ENCODE measurements at regions not wholly inside any gene's neighbourhood (a gene's known extent, or its start where the extent isn't known, plus 50 kb on each side); places are given as distances from the start of the nearest gene placed in this dataset.

GRCh38 chr14:87109271-87109670, 883.7 kb downstream of the GALC start:
- no peak for TF ChIP-seq SIN3A (IDR thresholded peaks at IDR 0.05; ENCODE audit: borderline replicate concordance, insufficient read depth, low read length)
- TF ChIP-seq POLR2AphosphoS5 (IDR thresholded peaks at IDR 0.05; ENCODE audit: low read depth, low read length): no peak
- TF ChIP-seq, protein P1, sequence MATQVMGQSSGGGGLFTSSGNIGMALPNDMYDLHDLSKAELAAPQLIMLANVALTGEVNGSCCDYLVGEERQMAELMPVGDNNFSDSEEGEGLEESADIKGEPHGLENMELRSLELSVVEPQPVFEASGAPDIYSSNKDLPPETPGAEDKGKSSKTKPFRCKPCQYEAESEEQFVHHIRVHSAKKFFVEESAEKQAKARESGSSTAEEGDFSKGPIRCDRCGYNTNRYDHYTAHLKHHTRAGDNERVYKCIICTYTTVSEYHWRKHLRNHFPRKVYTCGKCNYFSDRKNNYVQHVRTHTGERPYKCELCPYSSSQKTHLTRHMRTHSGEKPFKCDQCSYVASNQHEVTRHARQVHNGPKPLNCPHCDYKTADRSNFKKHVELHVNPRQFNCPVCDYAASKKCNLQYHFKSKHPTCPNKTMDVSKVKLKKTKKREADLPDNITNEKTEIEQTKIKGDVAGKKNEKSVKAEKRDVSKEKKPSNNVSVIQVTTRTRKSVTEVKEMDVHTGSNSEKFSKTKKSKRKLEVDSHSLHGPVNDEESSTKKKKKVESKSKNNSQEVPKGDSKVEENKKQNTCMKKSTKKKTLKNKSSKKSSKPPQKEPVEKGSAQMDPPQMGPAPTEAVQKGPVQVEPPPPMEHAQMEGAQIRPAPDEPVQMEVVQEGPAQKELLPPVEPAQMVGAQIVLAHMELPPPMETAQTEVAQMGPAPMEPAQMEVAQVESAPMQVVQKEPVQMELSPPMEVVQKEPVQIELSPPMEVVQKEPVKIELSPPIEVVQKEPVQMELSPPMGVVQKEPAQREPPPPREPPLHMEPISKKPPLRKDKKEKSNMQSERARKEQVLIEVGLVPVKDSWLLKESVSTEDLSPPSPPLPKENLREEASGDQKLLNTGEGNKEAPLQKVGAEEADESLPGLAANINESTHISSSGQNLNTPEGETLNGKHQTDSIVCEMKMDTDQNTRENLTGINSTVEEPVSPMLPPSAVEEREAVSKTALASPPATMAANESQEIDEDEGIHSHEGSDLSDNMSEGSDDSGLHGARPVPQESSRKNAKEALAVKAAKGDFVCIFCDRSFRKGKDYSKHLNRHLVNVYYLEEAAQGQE (IDR thresholded peaks at IDR 0.05; ENCODE audit: insufficient read depth in 1 of 2, low read depth in 2 of 2, low read length in 2 of 2): no peak
- no peak for TF ChIP-seq TAF1 (IDR thresholded peaks at IDR 0.05; ENCODE audit: borderline replicate concordance, insufficient read depth, low read length)
- TF ChIP-seq FOXP2 (optimal IDR thresholded peaks at IDR 0.05; ENCODE audit: borderline replicate concordance, extremely low read depth, extremely low read length, insufficient read depth): no peak

DNA sequence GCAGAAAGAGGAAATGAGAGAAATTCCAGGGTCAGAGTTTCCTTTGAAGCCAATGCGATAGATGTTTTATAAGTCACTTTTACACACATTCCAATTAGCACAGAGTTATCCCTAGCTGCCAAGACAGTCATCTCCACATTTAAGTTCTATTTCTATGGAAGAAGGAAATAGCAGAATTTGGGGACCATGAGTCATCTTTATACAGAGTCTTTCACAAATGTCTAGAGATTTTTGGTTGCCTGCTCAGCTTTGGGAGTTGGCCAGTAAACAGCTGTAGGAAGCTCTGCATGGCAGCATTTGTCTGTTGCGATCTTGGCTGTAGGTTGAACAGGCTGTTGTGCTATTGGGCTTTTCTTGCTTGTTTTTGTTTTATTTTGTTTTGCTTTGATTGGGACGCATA, 884.3 kb downstream of the GALC start:
- TF ChIP-seq POLR2AphosphoS5 (IDR thresholded peaks at IDR 0.05; ENCODE audit: low read depth, low read length) (no peak), SIN3A (IDR thresholded peaks at IDR 0.05; ENCODE audit: borderline replicate concordance, insufficient read depth, low read length) (no peak), FOXP2 (optimal IDR thresholded peaks at IDR 0.05; ENCODE audit: borderline replicate concordance, extremely low read depth, extremely low read length, insufficient read depth) (no peak), TAF1 (IDR thresholded peaks at IDR 0.05; ENCODE audit: borderline replicate concordance, insufficient read depth, low read length) (no peak)
- TF ChIP-seq, protein P1 (IDR thresholded peaks at IDR 0.05; ENCODE audit: insufficient read depth in 1 of 2, low read depth in 2 of 2, low read length in 2 of 2): no peak

DNA sequence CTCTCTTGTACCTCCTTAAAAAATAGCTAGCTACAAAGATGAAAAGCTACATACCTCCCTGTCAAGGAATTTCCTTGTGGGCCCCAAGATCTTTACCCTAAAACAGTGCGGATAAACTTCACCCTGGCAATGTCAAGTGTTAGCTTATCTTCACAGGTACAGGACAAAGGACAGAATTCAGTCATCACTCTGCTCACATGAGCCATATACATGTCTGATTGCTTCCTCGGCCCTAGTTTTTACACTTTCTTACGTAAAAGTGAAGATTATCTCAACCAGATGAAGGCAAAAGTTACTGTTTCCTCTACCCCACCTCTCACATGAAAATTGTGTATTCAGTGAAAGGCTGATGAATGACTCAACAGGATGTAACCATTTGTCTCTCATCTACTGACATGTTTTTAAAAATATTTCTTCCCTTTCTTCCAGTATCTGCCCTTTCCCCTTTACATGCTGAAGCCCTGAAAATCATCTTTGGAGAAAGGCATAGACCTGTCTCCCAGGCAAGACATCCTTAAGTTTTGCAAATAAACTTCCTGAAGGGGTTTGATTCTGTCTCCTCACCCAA, 890.1 kb downstream of the GALC start:
- TF ChIP-seq FOXP2 (optimal IDR thresholded peaks at IDR 0.05; ENCODE audit: borderline replicate concordance, extremely low read depth, extremely low read length, insufficient read depth) (no peak), TAF1 (IDR thresholded peaks at IDR 0.05; ENCODE audit: borderline replicate concordance, insufficient read depth, low read length) (no peak), POLR2AphosphoS5 (IDR thresholded peaks at IDR 0.05; ENCODE audit: low read depth, low read length) (no peak)

GRCh38 chr14:87097015-87097414, 896.0 kb downstream of the GALC start:
- TF ChIP-seq, protein P1 (IDR thresholded peaks at IDR 0.05; ENCODE audit: insufficient read depth in 1 of 2, low read depth in 2 of 2, low read length in 2 of 2): no peak
- no peak for TF ChIP-seq FOXP2 (optimal IDR thresholded peaks at IDR 0.05; ENCODE audit: borderline replicate concordance, extremely low read depth, extremely low read length, insufficient read depth)
- TF ChIP-seq POLR2AphosphoS5 (IDR thresholded peaks at IDR 0.05; ENCODE audit: low read depth, low read length): no peak
- TF ChIP-seq SIN3A (IDR thresholded peaks at IDR 0.05; ENCODE audit: borderline replicate concordance, insufficient read depth, low read length): no peak
- no peak for TF ChIP-seq TAF1 (IDR thresholded peaks at IDR 0.05; ENCODE audit: borderline replicate concordance, insufficient read depth, low read length)

- TF ChIP-seq, protein P1 (IDR thresholded peaks at IDR 0.05; ENCODE audit: insufficient read depth in 1 of 2, low read depth in 2 of 2, low read length in 2 of 2): no peak
- TF ChIP-seq TAF1 (IDR thresholded peaks at IDR 0.05; ENCODE audit: borderline replicate concordance, insufficient read depth, low read length): no peak
- no peak for TF ChIP-seq SIN3A (IDR thresholded peaks at IDR 0.05; ENCODE audit: borderline replicate concordance, insufficient read depth, low read length)
- TF ChIP-seq FOXP2 (optimal IDR thresholded peaks at IDR 0.05; ENCODE audit: borderline replicate concordance, extremely low read depth, extremely low read length, insufficient read depth): no peak
- no peak for TF ChIP-seq POLR2AphosphoS5 (IDR thresholded peaks at IDR 0.05; ENCODE audit: low read depth, low read length)
Measured at GRCh38 chr14:87094913-87095312, 898.1 kb downstream of the GALC start.

Measured in PFSK-1 (cell line).